HG02973 (cell line): ENCODE measurements at regions not wholly inside any gene's neighbourhood (a gene's known extent, or its start where the extent isn't known, plus 50 kb on each side); places are given as distances from the start of the nearest gene placed in this dataset.

Source experiments
- ATAC-seq: cut with Tn5 transposase; IDR thresholded peaks from one replicate; pipeline ENCODE4 v1.9.1; 2021; ENCODE audit warnings: moderate library complexity; ENCODE audit not compliant: unreplicated experiment

GRCh38 chr10:63735305-63735704 is 214.1 kb downstream of the REEP3 start:
- ATAC-seq: no peak

GRCh38 chr10:63738410-63738809 is 217.2 kb downstream of the REEP3 start:
- ATAC-seq: no peak

- no peak for ATAC-seq
These were observed 223.1 kb downstream of the REEP3 start for GRCh38 chr10:63744060-63744941.

- no peak for ATAC-seq
These were observed 228.7 kb downstream of the REEP3 start for GRCh38 chr10:63749915-63750314.

- no peak for ATAC-seq
These were observed 230.6 kb downstream of the REEP3 start for GRCh38 chr10:63751836-63752235.

- no peak for ATAC-seq
These were observed 231.1 kb downstream of the REEP3 start for GRCh38 chr10:63752318-63752717.

GRCh38 chr10:63753808-63754207 is 232.6 kb downstream of the REEP3 start:
- ATAC-seq: no peak

GRCh38 chr10:63755441-63755840 is 234.2 kb downstream of the REEP3 start:
- no peak for ATAC-seq

- ATAC-seq: no peak
These were observed 235.9 kb downstream of the REEP3 start for GRCh38 chr10:63757067-63757466.

- no peak for ATAC-seq
These were observed 236.9 kb downstream of the REEP3 start for GRCh38 chr10:63758080-63758479.

- no peak for ATAC-seq
These were observed 238.1 kb downstream of the REEP3 start for GRCh38 chr10:63759335-63759734.

- ATAC-seq: no peak
These were observed 239.0 kb downstream of the REEP3 start for GRCh38 chr10:63760034-63760707.

- ATAC-seq: no peak
These were observed 239.5 kb downstream of the REEP3 start for GRCh38 chr10:63760708-63761047.

GRCh38 chr10:63761243-63761642 is 240.0 kb downstream of the REEP3 start:
- ATAC-seq: no peak

- no peak for ATAC-seq
These were observed 242.5 kb downstream of the REEP3 start for GRCh38 chr10:63763744-63764143.

- ATAC-seq: no peak
These were observed 243.9 kb downstream of the REEP3 start for GRCh38 chr10:63765126-63765525.

GRCh38 chr10:63766745-63767137 is 245.5 kb downstream of the REEP3 start:
- no peak for ATAC-seq

- no peak for ATAC-seq
These were observed 246.1 kb downstream of the REEP3 start for GRCh38 chr10:63767138-63767801.

- ATAC-seq: no peak
These were observed 248.2 kb downstream of the REEP3 start for GRCh38 chr10:63769367-63769766.

- ATAC-seq: no peak
These were observed 249.3 kb downstream of the REEP3 start for GRCh38 chr10:63770523-63770922.

GRCh38 chr10:63772491-63772890 is 251.3 kb downstream of the REEP3 start:
- no peak for ATAC-seq

GRCh38 chr10:63773106-63773505 is 251.9 kb downstream of the REEP3 start:
- ATAC-seq: no peak
